SU-DHL-6 (cell line): ENCODE measurements at regions not wholly inside any gene's neighbourhood (a gene's known extent, or its start where the extent isn't known, plus 50 kb on each side); places are given as distances from the start of the nearest gene placed in this dataset.

Experiments used
- EZH2phosphoT487 ChIP-seq: fragments of 200-600 bp; sonication (generic), shearing (Covaris generic); conservative IDR thresholded peaks from 2 replicates; pipeline ENCODE4 v1.6.1; 2018; ENCODE audit warnings: mild to moderate bottlenecking, antibody characterized with exemption, low read length, moderate library complexity, mixed read lengths
- TF ChIP-seq, protein P1 (sequence below): fragments of 200-600 bp; sonication (generic); IDR thresholded peaks from one replicate; pipeline ENCODE4 v1.5.1; 2017; ENCODE audit warnings: antibody characterized with exemption, mild to moderate bottlenecking, low read length, moderate library complexity; ENCODE audit not compliant: insufficient read depth, poor library complexity, severe bottlenecking

DNA sequence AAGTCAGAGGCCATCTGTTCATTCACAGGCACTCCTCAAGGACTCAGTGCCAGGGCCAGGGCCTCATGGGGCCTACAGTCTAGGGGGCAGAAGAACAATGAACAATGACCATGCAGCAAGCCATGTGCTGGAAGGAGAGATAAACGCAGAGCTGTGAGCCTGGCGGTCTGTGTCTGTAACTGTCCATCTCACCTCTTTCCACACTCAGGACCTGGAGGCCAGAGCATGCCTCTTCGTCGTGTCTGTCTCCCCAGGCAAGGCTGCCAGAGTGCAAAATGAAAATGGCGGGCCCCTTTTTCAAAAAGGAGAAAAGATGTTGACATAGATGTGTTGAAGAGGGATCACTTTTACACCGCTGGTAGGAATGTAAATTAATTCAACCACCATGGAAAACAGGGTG lies 78.5 kb downstream of the MSX1 start:
- TF ChIP-seq, protein P1, sequence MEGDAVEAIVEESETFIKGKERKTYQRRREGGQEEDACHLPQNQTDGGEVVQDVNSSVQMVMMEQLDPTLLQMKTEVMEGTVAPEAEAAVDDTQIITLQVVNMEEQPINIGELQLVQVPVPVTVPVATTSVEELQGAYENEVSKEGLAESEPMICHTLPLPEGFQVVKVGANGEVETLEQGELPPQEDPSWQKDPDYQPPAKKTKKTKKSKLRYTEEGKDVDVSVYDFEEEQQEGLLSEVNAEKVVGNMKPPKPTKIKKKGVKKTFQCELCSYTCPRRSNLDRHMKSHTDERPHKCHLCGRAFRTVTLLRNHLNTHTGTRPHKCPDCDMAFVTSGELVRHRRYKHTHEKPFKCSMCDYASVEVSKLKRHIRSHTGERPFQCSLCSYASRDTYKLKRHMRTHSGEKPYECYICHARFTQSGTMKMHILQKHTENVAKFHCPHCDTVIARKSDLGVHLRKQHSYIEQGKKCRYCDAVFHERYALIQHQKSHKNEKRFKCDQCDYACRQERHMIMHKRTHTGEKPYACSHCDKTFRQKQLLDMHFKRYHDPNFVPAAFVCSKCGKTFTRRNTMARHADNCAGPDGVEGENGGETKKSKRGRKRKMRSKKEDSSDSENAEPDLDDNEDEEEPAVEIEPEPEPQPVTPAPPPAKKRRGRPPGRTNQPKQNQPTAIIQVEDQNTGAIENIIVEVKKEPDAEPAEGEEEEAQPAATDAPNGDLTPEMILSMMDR = no peak
- no peak for TF ChIP-seq EZH2phosphoT487
